Vagina (tissue), 2 donors: ENCODE measurements at regions not wholly inside any gene's neighbourhood (a gene's known extent, or its start where the extent isn't known, plus 50 kb on each side); places are given as distances from the start of the nearest gene placed in this dataset.

Source experiments
- POLR2AphosphoS5 ChIP-seq, 2 donors: sonication (generic); formaldehyde crosslinking; IDR thresholded peaks; one replicate each; pipeline ENCODE4 v1.9.0; 2017; ENCODE audit warnings: antibody characterized with exemption in 2 of 2, mild to moderate bottlenecking in 2 of 2, low read depth in 1 of 2; ENCODE audit not compliant: insufficient read depth in 1 of 2
- TF ChIP-seq, protein P1 (sequence below), 3 experiments: fragments of 450-650 bp in 2 of 3; fragments of 200-600 bp in 1 of 3; sonication (generic) in 1 of 3; IDR thresholded peaks; one replicate each; pipeline ENCODE4 v1.5.1; 2017 to 2019; ENCODE audit warnings: antibody characterized with exemption in 3 of 3, mild to moderate bottlenecking in 2 of 3, moderate library complexity in 2 of 3

DNA sequence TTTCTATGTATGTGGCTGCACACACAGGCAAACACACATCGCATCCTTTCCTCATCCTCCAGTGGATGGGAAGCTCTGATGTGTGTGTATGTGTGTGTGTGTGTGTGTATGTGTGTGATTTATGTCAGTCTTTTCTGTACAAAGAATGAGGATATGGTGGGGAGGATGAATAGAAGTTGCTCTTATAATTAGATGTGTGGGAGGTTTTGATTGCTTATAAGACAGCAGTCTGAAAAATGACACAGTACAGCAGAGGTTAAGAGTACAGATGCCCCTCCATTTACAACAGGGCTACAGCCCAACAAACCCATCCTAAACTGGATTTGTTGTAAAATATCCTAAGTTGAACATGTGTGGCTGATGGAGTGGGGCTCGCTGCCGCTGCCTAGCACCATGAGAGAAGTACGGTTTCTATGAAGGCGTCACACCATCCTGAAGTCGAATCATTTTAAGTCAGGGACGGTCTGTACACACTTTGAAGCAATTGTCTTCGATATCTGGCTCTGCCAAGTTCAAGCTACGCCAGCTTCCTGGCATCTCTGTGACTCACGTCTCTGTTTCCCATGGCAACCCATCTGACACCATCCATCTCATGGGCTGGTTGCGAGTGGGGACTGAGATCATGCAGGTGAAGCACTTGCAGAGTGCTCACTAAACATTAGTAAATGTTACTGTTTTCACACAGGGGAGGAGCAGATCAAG is 252.6 kb downstream of the MYLK4 start:
- no peak for TF ChIP-seq POLR2AphosphoS5 (IDR thresholded peaks at IDR 0.05; ENCODE audit: insufficient read depth in 1 of 2, low read depth in 1 of 2)
- TF ChIP-seq, protein P1, sequence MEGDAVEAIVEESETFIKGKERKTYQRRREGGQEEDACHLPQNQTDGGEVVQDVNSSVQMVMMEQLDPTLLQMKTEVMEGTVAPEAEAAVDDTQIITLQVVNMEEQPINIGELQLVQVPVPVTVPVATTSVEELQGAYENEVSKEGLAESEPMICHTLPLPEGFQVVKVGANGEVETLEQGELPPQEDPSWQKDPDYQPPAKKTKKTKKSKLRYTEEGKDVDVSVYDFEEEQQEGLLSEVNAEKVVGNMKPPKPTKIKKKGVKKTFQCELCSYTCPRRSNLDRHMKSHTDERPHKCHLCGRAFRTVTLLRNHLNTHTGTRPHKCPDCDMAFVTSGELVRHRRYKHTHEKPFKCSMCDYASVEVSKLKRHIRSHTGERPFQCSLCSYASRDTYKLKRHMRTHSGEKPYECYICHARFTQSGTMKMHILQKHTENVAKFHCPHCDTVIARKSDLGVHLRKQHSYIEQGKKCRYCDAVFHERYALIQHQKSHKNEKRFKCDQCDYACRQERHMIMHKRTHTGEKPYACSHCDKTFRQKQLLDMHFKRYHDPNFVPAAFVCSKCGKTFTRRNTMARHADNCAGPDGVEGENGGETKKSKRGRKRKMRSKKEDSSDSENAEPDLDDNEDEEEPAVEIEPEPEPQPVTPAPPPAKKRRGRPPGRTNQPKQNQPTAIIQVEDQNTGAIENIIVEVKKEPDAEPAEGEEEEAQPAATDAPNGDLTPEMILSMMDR (IDR thresholded peaks at IDR 0.05): no peak
